HG02610 (cell line): ENCODE measurements at regions not wholly inside any gene's neighbourhood (a gene's known extent, or its start where the extent isn't known, plus 50 kb on each side); places are given as distances from the start of the nearest gene placed in this dataset.
"Not testable (repeated sequence)": the region's sequence is repeated elsewhere in the genome, so short reads cannot be mapped to it uniquely, and the experiment has no call there.

Experiments used
- ATAC-seq: cut with Tn5 transposase; IDR thresholded peaks from one replicate; pipeline ENCODE4 v1.9.1; 2021; ENCODE audit warnings: mild to moderate bottlenecking, moderate library complexity; ENCODE audit not compliant: unreplicated experiment

GRCh38 chr6:74448850-74449249 is 752.8 kb downstream of the CD109 start:
- ATAC-seq, result no peak

DNA sequence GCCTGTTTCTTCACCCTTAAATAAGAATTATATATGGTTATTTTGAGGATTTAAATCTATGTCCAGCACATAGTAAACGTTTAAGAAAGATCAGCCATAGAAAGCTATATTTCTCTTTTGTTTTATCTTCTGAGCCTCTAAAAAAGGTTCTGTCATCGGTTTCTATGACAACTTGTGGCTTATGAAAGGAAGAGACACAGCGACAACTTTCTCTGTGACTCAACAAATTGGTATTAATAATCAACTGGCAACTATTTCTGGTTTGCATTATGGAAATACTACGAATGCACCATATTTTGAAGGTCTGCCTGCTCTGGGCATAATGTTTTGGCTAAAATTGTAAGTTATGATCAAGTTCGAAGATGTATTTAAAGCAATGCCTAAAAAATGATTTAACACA is 751.0 kb downstream of the CD109 start:
- ATAC-seq, result peak; percentile 68

DNA sequence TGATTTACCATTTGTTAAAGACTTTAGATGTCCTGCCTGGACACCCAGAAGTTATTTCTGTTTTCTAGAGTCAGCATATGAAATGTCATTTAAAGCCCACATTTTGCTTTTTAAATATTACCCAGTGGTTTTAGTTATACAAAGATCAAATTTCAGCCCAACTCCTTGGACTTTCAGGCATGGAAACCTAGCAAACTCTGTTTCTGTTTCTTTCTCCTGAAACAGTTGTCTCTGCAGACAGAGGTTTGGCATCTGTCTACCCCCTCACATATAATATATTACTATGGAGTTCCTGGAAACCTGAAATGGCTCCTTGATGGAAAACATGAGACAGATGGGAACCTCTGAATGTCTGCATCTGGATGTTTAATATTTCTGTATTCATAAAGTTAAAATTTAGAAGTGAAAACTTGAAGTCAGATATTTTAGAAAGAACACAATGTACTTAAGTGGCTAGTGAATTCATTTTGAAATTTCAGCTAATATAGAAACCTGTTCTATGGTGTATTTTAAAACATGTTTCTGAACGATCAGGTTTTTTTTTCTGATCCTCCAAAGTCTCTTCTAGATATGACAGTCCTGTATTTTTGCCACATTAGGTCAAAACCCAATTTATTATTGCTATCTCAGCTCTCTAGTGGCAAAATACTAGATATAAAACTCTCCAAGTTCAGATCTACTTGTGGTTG is 743.3 kb downstream of the CD109 start:
- no peak for ATAC-seq

GRCh38 chr6:74438395-74438794 is 742.4 kb downstream of the CD109 start:
- ATAC-seq, result not testable (repeated sequence)

- no peak for ATAC-seq
Observed at GRCh38 chr6:74434171-74434570, 738.2 kb downstream of the CD109 start.

DNA sequence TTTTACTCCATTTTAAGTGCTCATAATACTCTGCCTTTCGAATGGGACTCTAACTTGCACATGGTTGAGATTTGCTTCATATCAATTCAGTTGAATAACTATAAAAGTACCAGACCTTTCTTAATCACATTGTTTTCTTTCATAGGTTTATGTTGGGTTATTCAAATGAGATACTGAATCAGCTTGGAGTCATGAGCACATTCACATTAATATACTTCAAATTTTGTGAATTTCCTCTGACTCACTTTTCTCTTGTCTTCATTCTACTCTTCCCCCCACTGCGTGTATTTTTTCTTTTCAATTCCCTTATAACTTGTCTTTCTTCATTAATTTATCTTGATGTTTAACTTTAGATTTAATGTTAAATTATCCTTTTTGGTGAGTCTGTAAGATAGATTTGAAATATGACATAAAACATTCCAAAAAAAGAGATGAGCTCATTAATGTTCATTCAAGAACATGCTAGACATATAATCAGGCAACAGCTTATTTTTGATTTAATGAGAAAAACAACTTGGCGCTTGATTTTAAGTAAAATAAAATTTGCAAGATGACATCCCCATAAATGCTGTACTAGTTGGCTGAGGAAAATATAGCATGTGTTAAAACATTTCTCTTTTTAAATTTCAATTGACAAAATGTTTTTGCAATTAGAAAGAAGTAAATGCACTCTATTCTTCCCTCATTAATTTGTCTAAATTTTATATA is 736.0 kb downstream of the CD109 start:
- ATAC-seq, result no peak

- no peak for ATAC-seq
Observed at GRCh38 chr6:74420221-74420620, 724.2 kb downstream of the CD109 start.

DNA sequence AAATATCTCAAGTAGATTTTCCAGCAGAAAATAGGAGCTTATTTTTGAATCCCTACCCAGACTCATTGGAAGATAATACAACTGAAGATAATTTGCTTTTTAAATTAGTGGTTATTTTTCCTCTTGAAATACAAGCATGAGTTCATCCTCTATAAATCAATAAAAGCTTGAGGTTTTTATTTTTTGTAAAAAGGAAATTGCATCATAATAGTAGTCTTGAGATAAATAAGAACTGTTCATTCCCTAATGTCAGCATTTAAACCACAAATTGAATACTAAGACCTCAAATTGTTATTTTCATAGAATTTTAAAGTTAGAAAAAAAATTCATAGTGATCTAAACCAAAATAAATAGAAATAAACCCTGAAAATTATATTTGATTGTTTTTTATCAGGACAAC is 719.1 kb downstream of the CD109 start:
- ATAC-seq, result no peak

- no peak for ATAC-seq
Observed at GRCh38 chr6:74410630-74411029, 714.6 kb downstream of the CD109 start.

DNA sequence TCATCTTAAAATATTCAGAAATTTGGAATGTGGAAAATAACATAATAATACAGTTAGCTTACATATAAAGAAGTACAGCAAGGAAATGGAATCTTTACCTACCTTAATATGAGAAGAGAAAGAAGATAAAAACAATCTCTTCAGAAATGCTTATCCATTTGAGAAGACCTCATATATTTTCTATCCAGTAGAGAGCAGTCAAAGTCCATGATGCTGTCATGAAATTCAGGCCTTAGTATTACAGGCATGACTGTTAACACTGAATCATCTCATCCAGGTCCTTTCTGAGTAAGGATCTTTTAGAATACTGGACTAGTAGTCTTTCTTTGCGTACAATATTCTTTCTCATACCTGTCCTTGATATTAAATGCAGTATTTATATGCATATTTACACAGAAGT is 713.4 kb downstream of the CD109 start:
- peak; percentile 76 for ATAC-seq

DNA sequence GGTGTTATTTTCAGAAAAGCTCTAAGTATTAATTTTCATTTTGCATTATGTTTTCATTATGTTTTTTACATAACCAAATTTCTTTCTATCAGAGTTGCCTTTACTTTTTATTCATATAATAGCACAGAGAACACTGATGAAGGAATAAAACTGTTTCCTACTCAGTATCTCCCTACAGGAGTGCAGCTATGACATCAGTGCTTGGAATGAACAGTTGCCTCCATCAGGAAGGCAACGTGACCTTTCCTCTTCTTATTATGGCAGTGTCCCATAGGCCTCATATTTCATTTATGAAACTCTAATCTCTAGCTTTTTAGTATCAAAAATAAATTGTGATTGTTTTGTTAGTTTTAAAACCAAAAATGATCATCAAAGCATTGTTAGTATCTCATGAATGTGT is 712.8 kb downstream of the CD109 start:
- ATAC-seq, result no peak

GRCh38 chr6:74404366-74404765 is 708.4 kb downstream of the CD109 start:
- ATAC-seq, result no peak

- ATAC-seq, result no peak
Observed at GRCh38 chr6:74402781-74403180, 706.8 kb downstream of the CD109 start.

GRCh38 chr6:74378437-74378836 is 682.4 kb downstream of the CD109 start:
- ATAC-seq, result not testable (repeated sequence)

GRCh38 chr6:74369556-74369993 is 673.6 kb downstream of the CD109 start:
- ATAC-seq, result no peak

- ATAC-seq, result no peak
Observed at GRCh38 chr6:74368746-74369145, 672.7 kb downstream of the CD109 start.

DNA sequence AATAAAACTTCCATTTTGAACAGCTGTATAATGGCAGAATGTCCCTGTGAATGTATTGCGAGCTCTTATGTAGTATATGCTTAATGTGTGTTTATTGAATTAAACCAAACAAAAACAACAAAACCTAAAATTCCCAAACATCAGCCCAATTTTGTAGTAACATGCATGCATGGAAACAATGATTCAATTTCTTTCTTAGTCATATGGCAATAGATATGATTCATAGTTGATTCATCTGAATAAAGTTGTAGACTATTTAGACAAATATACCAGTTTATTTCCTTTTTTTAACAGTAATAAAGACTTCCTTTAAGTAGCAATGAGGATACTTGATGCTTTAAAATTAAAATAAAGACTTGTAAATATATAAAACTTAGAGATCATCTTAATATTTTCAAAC is 670.6 kb downstream of the CD109 start:
- no peak for ATAC-seq

GRCh38 chr6:74362391-74362790 is 666.4 kb downstream of the CD109 start:
- no peak for ATAC-seq

- ATAC-seq, result no peak
Observed at GRCh38 chr6:74357321-74357720, 661.3 kb downstream of the CD109 start.

- no peak for ATAC-seq
Observed at GRCh38 chr6:74356391-74356790, 660.4 kb downstream of the CD109 start.

DNA sequence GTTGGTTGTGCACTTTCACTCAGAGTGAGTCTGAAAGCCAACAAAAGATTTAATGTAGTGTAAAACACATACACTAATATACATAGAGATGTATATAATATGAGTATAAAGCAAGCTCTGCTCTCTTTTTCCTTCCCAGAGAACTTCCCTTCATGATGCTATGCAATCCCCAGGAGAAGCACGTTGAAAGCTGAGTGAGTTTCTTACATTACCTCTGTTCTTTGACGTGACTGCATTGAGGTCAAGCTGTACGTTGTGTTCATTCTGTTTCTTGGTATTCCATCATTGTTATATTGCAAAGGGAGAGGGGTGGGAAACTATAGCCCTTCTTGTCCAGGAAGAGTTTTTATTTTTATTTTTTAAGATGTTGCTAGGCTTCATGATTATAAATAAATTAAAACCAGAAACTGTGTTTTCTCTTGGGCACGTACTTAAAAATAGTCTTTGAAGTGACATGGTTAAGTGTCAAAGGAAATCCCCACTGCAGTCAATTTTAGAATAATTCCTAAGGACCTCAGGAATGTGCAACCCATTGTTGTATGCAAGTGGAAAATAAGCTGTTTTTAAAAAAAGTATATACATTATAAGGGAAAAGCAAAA is 651.0 kb downstream of the CD109 start:
- ATAC-seq, result no peak

GRCh38 chr6:74343804-74344203 is 647.8 kb downstream of the CD109 start:
- ATAC-seq, result no peak
